ENCODE measurements at regions not wholly inside any gene's neighbourhood (a gene's known extent, or its start where the extent isn't known, plus 50 kb on each side); places are given as distances from the start of the nearest gene placed in this dataset.

DNA sequence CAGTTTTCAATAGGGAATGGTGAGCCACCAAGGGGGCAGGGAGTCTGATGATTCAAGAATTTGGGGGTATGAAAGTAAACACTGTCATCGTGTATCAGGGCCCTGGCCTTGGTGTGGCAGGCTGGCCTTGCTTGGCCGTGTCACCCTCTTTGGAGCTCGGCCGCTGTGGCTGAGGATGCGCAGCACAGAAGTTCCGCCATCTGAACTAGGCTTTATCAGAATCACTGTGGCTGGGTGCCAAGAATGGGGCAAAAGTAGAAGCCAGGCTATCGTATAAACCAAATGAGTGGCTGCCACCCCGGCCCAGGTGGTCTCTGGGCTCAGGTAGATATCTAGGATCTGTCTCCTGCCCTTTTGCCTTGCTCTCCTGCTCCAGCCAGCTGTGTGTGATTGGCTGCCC, 137.4 kb downstream of the PAPOLA start:
- POLR2A ChIA-PET: no interaction called here
- RAD21 ChIA-PET (ENCODE audit: low non-redundant PET in 1 of 2, low total read pairs in 2 of 2, uncharacterized antibody in 2 of 2, unreplicated experiment in 2 of 2): no interaction called here
- no peak overlapping the region for H2AFZ ChIP-seq (ENCODE audit: low read depth, low read length, poor library complexity, severe bottlenecking)
- DNase-seq (ENCODE audit: low read depth, low spot score): no peak
- CTCF ChIA-PET: no interaction called here
- H3K27ac ChIP-seq (ENCODE audit: low read depth, low read length): no peak overlapping the region
- no peak for ATAC-seq
- no TSS peak for BruUV-seq (replicated peaks)
- H3K27me3 ChIP-seq (ENCODE audit: insufficient read depth, low read length): no peaks in the 10 kb centered on the region
- TF ChIP-seq YY1 (IDR thresholded peaks at IDR 0.05; ENCODE audit: extremely low read depth, insufficient replicate concordance, low read depth, low read length) (no peak), CEBPB (IDR thresholded peaks at IDR 0.05; ENCODE audit: low read depth) (no peak), EZH2phosphoT487 (IDR thresholded peaks at IDR 0.05; ENCODE audit: borderline replicate concordance) (no peak), EZH2 (IDR thresholded peaks at IDR 0.05) (no peak), ELF1 (IDR thresholded peaks at IDR 0.05; ENCODE audit: borderline replicate concordance, low read depth) (no peak), RAD21 (IDR thresholded peaks at IDR 0.05; ENCODE audit: low read depth) (no peak), POLR2A (IDR thresholded peaks at IDR 0.05; ENCODE audit: borderline replicate concordance, extremely low read depth, insufficient read depth, insufficient read length) (no peak), SRF (IDR thresholded peaks at IDR 0.05; ENCODE audit: low read depth) (no peak), ZFX (IDR thresholded peaks at IDR 0.05) (no peak), ZNF274 (IDR thresholded peaks at IDR 0.05; ENCODE audit: low read depth, low read length) (no peak)
- TF ChIP-seq, protein P1, sequence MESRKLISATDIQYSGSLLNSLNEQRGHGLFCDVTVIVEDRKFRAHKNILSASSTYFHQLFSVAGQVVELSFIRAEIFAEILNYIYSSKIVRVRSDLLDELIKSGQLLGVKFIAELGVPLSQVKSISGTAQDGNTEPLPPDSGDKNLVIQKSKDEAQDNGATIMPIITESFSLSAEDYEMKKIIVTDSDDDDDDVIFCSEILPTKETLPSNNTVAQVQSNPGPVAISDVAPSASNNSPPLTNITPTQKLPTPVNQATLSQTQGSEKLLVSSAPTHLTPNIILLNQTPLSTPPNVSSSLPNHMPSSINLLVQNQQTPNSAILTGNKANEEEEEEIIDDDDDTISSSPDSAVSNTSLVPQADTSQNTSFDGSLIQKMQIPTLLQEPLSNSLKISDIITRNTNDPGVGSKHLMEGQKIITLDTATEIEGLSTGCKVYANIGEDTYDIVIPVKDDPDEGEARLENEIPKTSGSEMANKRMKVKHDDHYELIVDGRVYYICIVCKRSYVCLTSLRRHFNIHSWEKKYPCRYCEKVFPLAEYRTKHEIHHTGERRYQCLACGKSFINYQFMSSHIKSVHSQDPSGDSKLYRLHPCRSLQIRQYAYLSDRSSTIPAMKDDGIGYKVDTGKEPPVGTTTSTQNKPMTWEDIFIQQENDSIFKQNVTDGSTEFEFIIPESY (IDR thresholded peaks at IDR 0.05; ENCODE audit: extremely low read depth, insufficient replicate concordance, low read length): no peak
- TF ChIP-seq, protein P2, sequence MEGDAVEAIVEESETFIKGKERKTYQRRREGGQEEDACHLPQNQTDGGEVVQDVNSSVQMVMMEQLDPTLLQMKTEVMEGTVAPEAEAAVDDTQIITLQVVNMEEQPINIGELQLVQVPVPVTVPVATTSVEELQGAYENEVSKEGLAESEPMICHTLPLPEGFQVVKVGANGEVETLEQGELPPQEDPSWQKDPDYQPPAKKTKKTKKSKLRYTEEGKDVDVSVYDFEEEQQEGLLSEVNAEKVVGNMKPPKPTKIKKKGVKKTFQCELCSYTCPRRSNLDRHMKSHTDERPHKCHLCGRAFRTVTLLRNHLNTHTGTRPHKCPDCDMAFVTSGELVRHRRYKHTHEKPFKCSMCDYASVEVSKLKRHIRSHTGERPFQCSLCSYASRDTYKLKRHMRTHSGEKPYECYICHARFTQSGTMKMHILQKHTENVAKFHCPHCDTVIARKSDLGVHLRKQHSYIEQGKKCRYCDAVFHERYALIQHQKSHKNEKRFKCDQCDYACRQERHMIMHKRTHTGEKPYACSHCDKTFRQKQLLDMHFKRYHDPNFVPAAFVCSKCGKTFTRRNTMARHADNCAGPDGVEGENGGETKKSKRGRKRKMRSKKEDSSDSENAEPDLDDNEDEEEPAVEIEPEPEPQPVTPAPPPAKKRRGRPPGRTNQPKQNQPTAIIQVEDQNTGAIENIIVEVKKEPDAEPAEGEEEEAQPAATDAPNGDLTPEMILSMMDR (IDR thresholded peaks at IDR 0.05 in 2 of 3, conservative IDR thresholded peaks at IDR 0.05 in 1 of 3; ENCODE audit: borderline replicate concordance in 1 of 3, insufficient read depth in 1 of 3, low read depth in 2 of 3, low read length in 2 of 3): no peak
- no peak overlapping the region for H3K4me3 ChIP-seq (replicated peaks in 1 of 2; ENCODE audit: low read depth in 1 of 2, low read length in 2 of 2)
- H3K79me2 ChIP-seq (ENCODE audit: insufficient read depth, low read length): no peaks in the 10 kb centered on the region
- no peaks in the 10 kb centered on the region for H3K36me3 ChIP-seq (ENCODE audit: control insufficient read depth in 1 of 2, insufficient read depth in 2 of 2, low read length in 2 of 2)
- H3K9ac ChIP-seq (ENCODE audit: low read length): no peak overlapping the region
- intact Hi-C loops (cut with micrococcal nuclease): no loop called here
- H3K4me1 ChIP-seq (ENCODE audit: control insufficient read depth in 1 of 2, insufficient read depth in 2 of 2, low read length in 2 of 2): no peaks in the 10 kb centered on the region
- no peaks in the 10 kb centered on the region for H3K9me3 ChIP-seq (ENCODE audit: control insufficient read depth in 1 of 2, insufficient read depth in 1 of 2, low read depth in 1 of 2, low read length in 2 of 2)
- no peak overlapping the region for H3K4me2 ChIP-seq (ENCODE audit: low read length)
- no peaks in the 10 kb centered on the region for H3K9me2 ChIP-seq (ENCODE audit: insufficient read depth)
- H4K20me1 ChIP-seq (ENCODE audit: insufficient read depth): no peaks in the 10 kb centered on the region
